ENCODE measurements at regions not wholly inside any gene's neighbourhood (a gene's known extent, or its start where the extent isn't known, plus 50 kb on each side); places are given as distances from the start of the nearest gene placed in this dataset.

DNA sequence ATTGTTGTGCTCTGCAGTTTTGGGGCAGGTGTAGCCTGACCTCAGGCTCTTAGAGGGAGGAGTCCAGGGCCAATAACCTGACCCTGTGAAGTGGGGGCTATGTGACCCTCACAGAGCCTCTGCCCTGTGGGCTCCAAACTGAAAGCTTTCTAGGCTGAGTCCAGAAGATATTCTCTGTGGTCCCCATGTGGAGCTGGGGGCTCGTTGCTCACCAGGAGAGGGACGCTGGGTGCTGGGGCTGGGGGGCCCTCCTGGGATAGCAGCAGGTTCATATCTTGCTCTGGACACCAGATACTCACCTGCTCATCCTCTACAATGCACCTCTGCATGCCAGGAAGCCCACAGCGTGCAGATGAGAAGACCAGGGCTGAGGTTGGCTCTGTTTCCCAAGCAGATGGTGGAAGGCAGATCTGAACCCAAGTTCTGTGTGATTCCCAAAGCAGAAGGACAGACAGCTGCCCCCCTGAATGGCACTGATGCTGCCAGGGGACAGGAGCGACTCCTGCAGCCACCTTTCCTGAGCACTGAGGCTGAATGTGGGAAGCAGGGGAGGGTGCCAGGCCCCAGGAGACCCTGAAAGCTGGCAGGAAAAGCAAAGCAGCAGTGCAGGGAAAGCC lies 1022.0 kb downstream of the TBC1D22A start:
- DNase-seq (ENCODE audit: low spot score): no peak
- TF ChIP-seq, protein P1, sequence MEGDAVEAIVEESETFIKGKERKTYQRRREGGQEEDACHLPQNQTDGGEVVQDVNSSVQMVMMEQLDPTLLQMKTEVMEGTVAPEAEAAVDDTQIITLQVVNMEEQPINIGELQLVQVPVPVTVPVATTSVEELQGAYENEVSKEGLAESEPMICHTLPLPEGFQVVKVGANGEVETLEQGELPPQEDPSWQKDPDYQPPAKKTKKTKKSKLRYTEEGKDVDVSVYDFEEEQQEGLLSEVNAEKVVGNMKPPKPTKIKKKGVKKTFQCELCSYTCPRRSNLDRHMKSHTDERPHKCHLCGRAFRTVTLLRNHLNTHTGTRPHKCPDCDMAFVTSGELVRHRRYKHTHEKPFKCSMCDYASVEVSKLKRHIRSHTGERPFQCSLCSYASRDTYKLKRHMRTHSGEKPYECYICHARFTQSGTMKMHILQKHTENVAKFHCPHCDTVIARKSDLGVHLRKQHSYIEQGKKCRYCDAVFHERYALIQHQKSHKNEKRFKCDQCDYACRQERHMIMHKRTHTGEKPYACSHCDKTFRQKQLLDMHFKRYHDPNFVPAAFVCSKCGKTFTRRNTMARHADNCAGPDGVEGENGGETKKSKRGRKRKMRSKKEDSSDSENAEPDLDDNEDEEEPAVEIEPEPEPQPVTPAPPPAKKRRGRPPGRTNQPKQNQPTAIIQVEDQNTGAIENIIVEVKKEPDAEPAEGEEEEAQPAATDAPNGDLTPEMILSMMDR (IDR thresholded peaks at IDR 0.05; ENCODE audit: extremely low read depth, missing control alignments): no peak

DNA sequence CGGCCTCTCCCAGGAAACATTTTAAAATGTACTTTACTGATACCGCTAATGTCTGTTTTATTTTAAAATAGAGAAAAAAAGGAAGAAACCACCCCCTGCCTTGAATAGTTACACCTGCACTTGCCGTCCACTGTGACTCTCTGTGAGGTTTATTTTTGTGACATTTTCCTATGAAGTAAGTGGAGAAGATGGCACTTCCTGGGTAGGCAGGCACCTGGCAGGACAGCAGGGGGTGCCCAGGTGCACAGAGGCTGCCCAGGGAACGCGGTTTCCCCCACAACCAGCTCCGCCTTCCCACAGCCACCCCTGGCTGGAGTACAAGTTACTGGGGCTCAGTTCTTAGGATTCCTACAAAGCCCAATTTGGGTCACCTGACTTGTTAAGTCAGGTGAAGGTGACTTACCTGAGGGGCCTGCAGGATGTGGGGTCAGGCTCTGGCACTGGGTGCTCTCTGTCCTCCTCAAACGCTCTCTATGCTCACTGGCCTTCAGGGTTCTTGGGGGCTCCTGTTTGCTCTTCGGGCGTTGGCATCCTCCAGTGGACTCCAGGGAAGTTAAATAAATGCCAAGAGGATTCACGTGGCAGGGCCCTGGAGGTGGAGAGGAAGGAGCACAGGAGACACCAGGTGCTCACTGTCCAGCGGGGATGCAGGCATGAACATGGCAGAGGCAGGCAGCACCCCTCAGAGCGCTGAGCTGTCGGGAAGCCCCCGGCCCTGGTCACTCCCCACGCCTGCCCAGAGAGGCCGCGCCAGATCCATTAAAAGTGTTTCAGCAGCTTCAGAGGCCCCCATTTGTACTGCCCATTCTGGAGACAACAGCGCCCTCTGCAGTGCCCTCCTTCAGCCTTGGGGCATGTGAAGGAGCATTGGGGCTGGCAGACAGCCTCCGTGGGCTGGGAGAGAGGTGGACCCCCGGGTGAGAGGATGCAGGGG lies 1021.2 kb downstream of the TBC1D22A start:
- no peak for DNase-seq (ENCODE audit: low spot score)
- TF ChIP-seq, protein P1 (IDR thresholded peaks at IDR 0.05; ENCODE audit: extremely low read depth, missing control alignments): no peak

DNA sequence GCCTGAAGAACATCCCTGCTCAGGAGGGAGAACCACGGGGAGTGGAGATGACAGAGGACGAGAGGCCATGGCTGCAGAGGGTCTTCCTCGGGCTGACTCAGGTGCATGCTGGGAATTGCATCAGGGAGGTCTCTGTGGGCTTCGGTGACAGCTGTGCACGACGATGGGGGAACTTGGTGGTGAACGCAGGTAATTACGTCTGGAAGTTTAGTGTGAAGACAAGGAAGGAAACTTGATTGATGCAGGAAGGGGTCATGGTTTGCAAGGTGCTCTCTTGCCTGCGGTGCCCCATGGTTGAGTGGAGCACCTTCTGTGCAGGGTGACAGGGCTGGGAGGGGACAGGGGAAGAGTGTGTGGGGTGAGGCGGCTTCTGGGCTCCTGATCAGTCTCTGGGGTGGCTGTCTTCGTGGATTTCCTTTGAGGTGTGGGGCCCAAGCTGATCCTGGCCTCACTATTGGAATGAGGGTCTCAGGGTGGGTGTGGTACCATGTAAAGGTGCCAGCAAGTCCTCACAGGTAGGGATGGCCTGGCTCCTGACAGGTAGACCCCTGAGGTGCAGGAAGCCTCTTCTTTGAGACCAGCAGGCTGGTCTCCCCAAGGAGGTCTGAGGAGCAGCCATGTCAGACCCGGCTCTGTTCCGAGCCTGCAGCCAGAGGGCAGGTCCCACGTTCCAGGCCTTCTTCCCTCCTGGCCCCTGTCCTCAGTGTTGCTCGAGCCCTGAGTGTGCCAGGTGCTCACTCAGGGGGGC lies 1020.1 kb downstream of the TBC1D22A start:
- DNase-seq (ENCODE audit: low spot score): no peak

DNA sequence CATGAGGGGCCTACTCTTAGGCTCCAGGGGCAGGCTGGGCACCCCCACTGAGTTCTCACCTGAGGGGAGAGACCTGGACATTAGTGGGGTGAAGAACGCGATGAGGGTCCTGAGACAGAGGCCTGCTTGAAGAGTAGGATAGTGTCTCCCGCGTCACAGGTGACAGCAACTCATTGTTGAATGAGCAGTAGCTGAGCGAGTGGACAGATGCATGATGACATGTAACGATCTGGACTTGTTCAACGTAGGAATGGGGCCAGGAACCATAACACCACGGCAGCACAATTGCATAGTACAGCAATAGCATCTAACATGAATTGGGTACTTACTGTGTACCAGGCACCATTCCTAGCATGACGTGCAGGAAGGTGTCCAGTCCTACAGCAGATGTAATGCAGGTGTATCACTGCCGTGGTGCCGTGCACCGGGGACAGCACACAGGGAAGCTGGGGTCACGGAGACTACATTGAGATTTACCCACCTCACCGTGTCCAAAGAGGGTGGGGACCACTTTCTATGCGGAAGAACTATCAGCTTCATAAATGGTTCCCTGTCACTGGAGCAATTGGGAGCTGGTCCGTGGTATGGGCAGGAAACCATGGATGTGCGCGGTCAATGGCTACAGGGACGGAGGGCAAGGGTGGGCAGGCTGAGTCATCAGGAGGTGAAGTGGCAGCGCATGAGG lies 1019.1 kb downstream of the TBC1D22A start:
- TF ChIP-seq, protein P1 (IDR thresholded peaks at IDR 0.05; ENCODE audit: extremely low read depth, missing control alignments): no peak
- no peak for DNase-seq (ENCODE audit: low spot score)

More for the DNA sequence above, 1020.1 kb downstream of the TBC1D22A start:
- TF ChIP-seq, protein P1 (IDR thresholded peaks at IDR 0.05; ENCODE audit: extremely low read depth, missing control alignments): no peak

DNA sequence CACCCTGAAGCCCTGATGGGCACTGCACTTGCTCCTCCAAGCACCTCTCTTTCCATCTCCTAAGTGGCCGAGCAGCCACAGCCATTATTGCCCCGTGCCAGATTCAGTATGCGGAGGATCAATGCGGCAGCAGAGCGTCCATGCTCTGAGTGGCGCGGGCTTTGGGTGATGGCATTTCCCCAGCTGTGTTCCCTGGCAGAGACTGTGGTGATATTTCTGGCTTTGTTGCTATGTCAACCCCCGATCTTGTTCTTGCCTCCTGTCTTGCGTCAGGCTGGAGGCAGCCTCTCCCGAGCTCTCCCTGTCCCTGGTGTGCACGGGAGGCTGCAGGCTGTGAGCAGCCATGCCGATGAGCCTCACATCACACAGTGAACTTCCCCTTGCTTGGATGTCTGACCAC lies 1018.6 kb downstream of the TBC1D22A start:
- TF ChIP-seq, protein P1 (IDR thresholded peaks at IDR 0.05; ENCODE audit: extremely low read depth, missing control alignments): no peak
- no peak for DNase-seq (ENCODE audit: low spot score)

DNA sequence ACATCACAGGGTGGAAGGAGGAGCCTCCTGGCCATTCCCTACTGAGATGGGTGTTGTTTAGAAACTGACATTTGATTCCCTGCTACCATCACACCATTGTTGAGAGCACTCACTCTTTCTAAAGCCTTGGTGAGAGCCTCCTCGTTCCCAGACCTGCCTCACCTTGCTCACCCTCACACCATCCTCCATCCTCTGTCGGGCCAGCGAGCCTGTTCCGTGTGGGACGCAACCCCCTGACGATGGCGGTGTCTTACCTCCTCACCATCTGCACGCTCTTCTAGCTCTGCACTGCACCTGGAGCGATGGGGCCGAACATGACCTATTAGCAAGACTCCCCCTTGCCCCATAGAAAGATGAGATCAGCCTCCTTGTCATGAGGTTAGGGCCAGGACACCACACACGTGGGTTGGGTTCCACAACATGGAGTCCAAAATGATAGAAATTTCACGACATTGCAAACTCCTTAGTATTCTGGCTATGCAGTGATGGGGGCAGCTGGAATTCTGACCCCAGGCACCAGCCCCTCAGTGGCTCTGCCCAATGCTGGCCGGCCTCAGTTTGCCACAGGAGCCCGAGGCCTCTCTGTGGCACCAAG lies 1017.9 kb downstream of the TBC1D22A start:
- TF ChIP-seq, protein P1 (IDR thresholded peaks at IDR 0.05; ENCODE audit: extremely low read depth, missing control alignments): no peak

More for the DNA sequence above, 1017.9 kb downstream of the TBC1D22A start:
- no peak for DNase-seq (ENCODE audit: low spot score)

All from GM20000 (cell line).